ENCODE measurements at regions not wholly inside any gene's neighbourhood (a gene's known extent, or its start where the extent isn't known, plus 50 kb on each side); places are given as distances from the start of the nearest gene placed in this dataset.

DNA sequence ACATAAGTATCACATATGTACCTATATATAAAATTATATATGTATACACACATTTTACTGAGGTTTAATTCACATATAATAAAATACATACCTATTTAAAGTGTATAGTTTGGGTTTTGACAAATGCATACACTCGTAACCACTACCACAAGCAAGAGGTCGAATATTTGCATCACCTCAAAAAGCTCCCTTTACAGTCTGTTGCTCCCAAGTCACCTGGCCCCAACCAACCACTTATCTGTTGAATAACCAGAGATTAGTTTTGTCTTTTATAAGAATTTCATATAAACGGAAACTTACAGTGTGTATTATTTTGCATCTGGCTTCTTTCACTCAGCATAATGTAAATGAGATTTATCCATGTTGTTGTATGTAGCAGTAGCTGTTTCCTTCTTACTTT, 218.9 kb downstream of the MAT2B start:
- TF ChIP-seq, protein P1, sequence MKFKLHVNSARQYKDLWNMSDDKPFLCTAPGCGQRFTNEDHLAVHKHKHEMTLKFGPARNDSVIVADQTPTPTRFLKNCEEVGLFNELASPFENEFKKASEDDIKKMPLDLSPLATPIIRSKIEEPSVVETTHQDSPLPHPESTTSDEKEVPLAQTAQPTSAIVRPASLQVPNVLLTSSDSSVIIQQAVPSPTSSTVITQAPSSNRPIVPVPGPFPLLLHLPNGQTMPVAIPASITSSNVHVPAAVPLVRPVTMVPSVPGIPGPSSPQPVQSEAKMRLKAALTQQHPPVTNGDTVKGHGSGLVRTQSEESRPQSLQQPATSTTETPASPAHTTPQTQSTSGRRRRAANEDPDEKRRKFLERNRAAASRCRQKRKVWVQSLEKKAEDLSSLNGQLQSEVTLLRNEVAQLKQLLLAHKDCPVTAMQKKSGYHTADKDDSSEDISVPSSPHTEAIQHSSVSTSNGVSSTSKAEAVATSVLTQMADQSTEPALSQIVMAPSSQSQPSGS (IDR thresholded peaks at IDR 0.05; ENCODE audit: low read length) = no peak
- TF ChIP-seq ZZZ3 (IDR thresholded peaks at IDR 0.05; ENCODE audit: control insufficient read depth, insufficient read length, low read depth) = no peak
- TF ChIP-seq SMAD1 (IDR thresholded peaks at IDR 0.05; ENCODE audit: low read depth, partially characterized antibody) = no peak
- TF ChIP-seq, protein P2, sequence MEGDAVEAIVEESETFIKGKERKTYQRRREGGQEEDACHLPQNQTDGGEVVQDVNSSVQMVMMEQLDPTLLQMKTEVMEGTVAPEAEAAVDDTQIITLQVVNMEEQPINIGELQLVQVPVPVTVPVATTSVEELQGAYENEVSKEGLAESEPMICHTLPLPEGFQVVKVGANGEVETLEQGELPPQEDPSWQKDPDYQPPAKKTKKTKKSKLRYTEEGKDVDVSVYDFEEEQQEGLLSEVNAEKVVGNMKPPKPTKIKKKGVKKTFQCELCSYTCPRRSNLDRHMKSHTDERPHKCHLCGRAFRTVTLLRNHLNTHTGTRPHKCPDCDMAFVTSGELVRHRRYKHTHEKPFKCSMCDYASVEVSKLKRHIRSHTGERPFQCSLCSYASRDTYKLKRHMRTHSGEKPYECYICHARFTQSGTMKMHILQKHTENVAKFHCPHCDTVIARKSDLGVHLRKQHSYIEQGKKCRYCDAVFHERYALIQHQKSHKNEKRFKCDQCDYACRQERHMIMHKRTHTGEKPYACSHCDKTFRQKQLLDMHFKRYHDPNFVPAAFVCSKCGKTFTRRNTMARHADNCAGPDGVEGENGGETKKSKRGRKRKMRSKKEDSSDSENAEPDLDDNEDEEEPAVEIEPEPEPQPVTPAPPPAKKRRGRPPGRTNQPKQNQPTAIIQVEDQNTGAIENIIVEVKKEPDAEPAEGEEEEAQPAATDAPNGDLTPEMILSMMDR (IDR thresholded peaks at IDR 0.05 in 2 of 3, conservative IDR thresholded peaks at IDR 0.05 in 1 of 3; ENCODE audit: control insufficient read depth in 2 of 3, extremely low read depth in 1 of 3, insufficient read depth in 1 of 3, low read depth in 3 of 3, low read length in 3 of 3) = no peak
- TF ChIP-seq POLR2A (IDR thresholded peaks at IDR 0.05; ENCODE audit: low read depth, low read length) = no peak
- TF ChIP-seq, protein P3, sequence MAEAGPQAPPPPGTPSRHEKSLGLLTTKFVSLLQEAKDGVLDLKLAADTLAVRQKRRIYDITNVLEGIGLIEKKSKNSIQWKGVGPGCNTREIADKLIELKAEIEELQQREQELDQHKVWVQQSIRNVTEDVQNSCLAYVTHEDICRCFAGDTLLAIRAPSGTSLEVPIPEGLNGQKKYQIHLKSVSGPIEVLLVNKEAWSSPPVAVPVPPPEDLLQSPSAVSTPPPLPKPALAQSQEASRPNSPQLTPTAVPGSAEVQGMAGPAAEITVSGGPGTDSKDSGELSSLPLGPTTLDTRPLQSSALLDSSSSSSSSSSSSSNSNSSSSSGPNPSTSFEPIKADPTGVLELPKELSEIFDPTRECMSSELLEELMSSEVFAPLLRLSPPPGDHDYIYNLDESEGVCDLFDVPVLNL (IDR thresholded peaks at IDR 0.05; ENCODE audit: low read depth, low read length) = no peak

All from GM12878 (cell line).